HCT116 (cell line): ENCODE measurements at regions not wholly inside any gene's neighbourhood (a gene's known extent, or its start where the extent isn't known, plus 50 kb on each side); places are given as distances from the start of the nearest gene placed in this dataset.

ENCODE experiments used
- ATAC-seq: fragments of 200-7000 bp; cut with Tn5 transposase; 2 replicates; pipeline ENCODE4 v1.9.1; 2020; ENCODE audit warnings: mild to moderate bottlenecking, moderate library complexity
- BruUV-seq: library from RNA; stranded (reverse); fragments of 400-500 nt; replicated peaks from 2 replicates; lab custom pipeline; 2021; lab: Mats Ljungman, UMichigan
- CTCF ChIA-PET: fragments of 300-600 bp; sonication (Branson Sonifier 250); formaldehyde crosslinking; loops from one replicate; lab custom pipeline; 2021; ENCODE audit warnings: antibody characterized with exemption; lab: Charles Lee
- POLR2A ChIA-PET: fragments of 300-600, 350-600 bp; sonication (Branson Sonifier 250); formaldehyde crosslinking; loops from one replicate; lab custom pipeline; 2021; ENCODE audit warnings: antibody characterized with exemption; lab: Charles Lee
- RAD21 ChIA-PET, 2 experiments: fragments of 300-600 bp; sonication (Branson Sonifier 250); formaldehyde crosslinking; loops; one replicate each; lab custom pipeline; 2023; ENCODE audit warnings: low total read pairs in 2 of 2; ENCODE audit not compliant: uncharacterized antibody in 2 of 2, unreplicated experiment in 2 of 2, low non-redundant PET in 1 of 2; lab: Charles Lee
- DNase-seq: peaks from one replicate; pipeline ENCODE4 v3.0.0-alpha.2; 2010; ENCODE audit warnings: low read depth, low spot score
- H2AFZ ChIP-seq: fragments of 200-600 bp; shearing (Covaris generic), sonication (generic); 2 replicates; pipeline ENCODE4 v1.6.1; 2017; ENCODE audit warnings: low read depth, mixed run types, mixed read lengths, antibody characterized with exemption, low read length; ENCODE audit not compliant: poor library complexity, severe bottlenecking
- H3K27ac ChIP-seq: 2 replicates; pipeline ENCODE4 v1.5.1; 2012; ENCODE audit warnings: low read depth, low read length
- H3K27me3 ChIP-seq: fragments of 200-600 bp; sonication (generic); 2 replicates; pipeline ENCODE4 v1.6.1; 2016; ENCODE audit warnings: mixed run types, low read length, mixed read lengths; ENCODE audit not compliant: insufficient read depth
- H3K36me3 ChIP-seq, 2 experiments: fragments of 200-500 bp in 1 of 2; fragments of 200-600 bp in 1 of 2; sonication (Bioruptor generic) in 1 of 2; sonication (generic) in 1 of 2; 2 replicates each; pipeline versions ENCODE4 v1.5.1 to v1.6.1; 2014 to 2016; ENCODE audit warnings: low read length in 2 of 2, inconsistent platforms in 1 of 2, mixed read lengths in 1 of 2, mixed run types in 1 of 2; ENCODE audit not compliant: insufficient read depth in 2 of 2, control insufficient read depth in 1 of 2
- H3K4me1 ChIP-seq, 2 experiments: fragments of 200-600 bp in 1 of 2; sonication (generic) in 1 of 2; 2 replicates each; pipeline versions ENCODE4 v1.5.1 to v1.6.1; 2012 to 2017; ENCODE audit warnings: low read length in 2 of 2, inconsistent platforms in 1 of 2, mild to moderate bottlenecking in 1 of 2, mixed read lengths in 1 of 2, mixed run types in 1 of 2, moderate library complexity in 1 of 2; ENCODE audit not compliant: insufficient read depth in 2 of 2, control insufficient read depth in 1 of 2
- H3K4me2 ChIP-seq: fragments of 200-600 bp; sonication (generic); 2 replicates; pipeline ENCODE4 v1.6.1; 2017; ENCODE audit warnings: mixed run types, low read length, mixed read lengths
- H3K4me3 ChIP-seq, 2 experiments: fragments of 200-600 bp in 1 of 2; sonication (generic) in 1 of 2; replicated peaks in 1 of 2; 2 replicates each; pipeline ENCODE4 v1.5.1; 2011 to 2016; ENCODE audit warnings: low read length in 2 of 2, control low read depth in 1 of 2, low read depth in 1 of 2, mild to moderate bottlenecking in 1 of 2, mixed read lengths in 1 of 2, mixed run types in 1 of 2
- H3K79me2 ChIP-seq: fragments of 200-600 bp; sonication (generic); 2 replicates; pipeline ENCODE4 v1.6.1; 2017; ENCODE audit warnings: mild to moderate bottlenecking, mixed run types, low read length, moderate library complexity, mixed read lengths; ENCODE audit not compliant: insufficient read depth
- H3K9ac ChIP-seq: fragments of 200-600 bp; sonication (generic); 2 replicates; pipeline ENCODE4 v1.6.1; 2016; ENCODE audit warnings: low read length, mixed read lengths
- H3K9me2 ChIP-seq: fragments of 200-600 bp; sonication (generic), shearing (Covaris generic); 2 replicates; pipeline ENCODE4 v1.6.1; 2017; ENCODE audit warnings: mixed run types, mild to moderate bottlenecking, moderate library complexity; ENCODE audit not compliant: insufficient read depth
- H3K9me3 ChIP-seq, 2 experiments: fragments of 200-500 bp in 1 of 2; fragments of 200-600 bp in 1 of 2; sonication (Bioruptor generic) in 1 of 2; sonication (generic) in 1 of 2; 2 replicates each; pipeline ENCODE4 v1.6.1; 2014 to 2017; ENCODE audit warnings: low read length in 2 of 2, mixed read lengths in 2 of 2, inconsistent platforms in 1 of 2, low read depth in 1 of 2, mild to moderate bottlenecking in 1 of 2, mixed run types in 1 of 2, moderate library complexity in 1 of 2; ENCODE audit not compliant: control insufficient read depth in 1 of 2, insufficient read depth in 1 of 2
- H4K20me1 ChIP-seq: fragments of 200-600 bp; sonication (generic), shearing (Covaris generic); 2 replicates; pipeline ENCODE4 v1.6.1; 2017; ENCODE audit warnings: mixed run types, mild to moderate bottlenecking, moderate library complexity; ENCODE audit not compliant: insufficient read depth
- ATF3 ChIP-seq: IDR thresholded peaks from 2 replicates; pipeline ENCODE4 v1.6.1; 2012
- CBX3 ChIP-seq: IDR thresholded peaks from 2 replicates; pipeline ENCODE4 v1.6.1; 2012; ENCODE audit warnings: low read depth
- CEBPB ChIP-seq: IDR thresholded peaks from 2 replicates; pipeline ENCODE4 v1.6.1; 2012; ENCODE audit warnings: low read depth
- EGR1 ChIP-seq: IDR thresholded peaks from 2 replicates; pipeline ENCODE4 v1.6.1; 2012; ENCODE audit warnings: low read depth
- ELF1 ChIP-seq: IDR thresholded peaks from 2 replicates; pipeline ENCODE4 v1.6.1; 2012; ENCODE audit warnings: low read depth, borderline replicate concordance
- EZH2 ChIP-seq: fragments of 200-600 bp; sonication (generic); IDR thresholded peaks from 2 replicates; pipeline ENCODE4 v1.6.1; 2017; ENCODE audit warnings: antibody characterized with exemption, mixed run types
- EZH2phosphoT487 ChIP-seq: fragments of 200-600 bp; IDR thresholded peaks from 2 replicates; pipeline ENCODE4 v1.6.1; 2018; ENCODE audit warnings: antibody characterized with exemption, borderline replicate concordance
- FOSL1 ChIP-seq: IDR thresholded peaks from 2 replicates; pipeline ENCODE4 v1.6.1; 2012; ENCODE audit warnings: low read depth
- JUND ChIP-seq: IDR thresholded peaks from 2 replicates; pipeline ENCODE4 v1.6.1; 2012
- MAX ChIP-seq: IDR thresholded peaks from 2 replicates; pipeline ENCODE4 v1.6.1; 2012
- POLR2A ChIP-seq: IDR thresholded peaks from 2 replicates; pipeline ENCODE4 v1.7.0; 2011; ENCODE audit warnings: borderline replicate concordance; ENCODE audit not compliant: insufficient read depth, insufficient read length; ENCODE audit errors: extremely low read depth
- POLR2AphosphoS5 ChIP-seq: IDR thresholded peaks from 2 replicates; pipeline ENCODE4 v1.6.1; 2011; ENCODE audit warnings: mild to moderate bottlenecking, low read depth, low read length, moderate library complexity
- RAD21 ChIP-seq: IDR thresholded peaks from 2 replicates; pipeline ENCODE4 v1.6.1; 2012; ENCODE audit warnings: low read depth, mild to moderate bottlenecking
- SIN3A ChIP-seq: IDR thresholded peaks from 2 replicates; pipeline ENCODE4 v1.6.1; 2012; ENCODE audit warnings: low read depth
- SP1 ChIP-seq: IDR thresholded peaks from 2 replicates; pipeline ENCODE4 v1.6.1; 2012; ENCODE audit warnings: low read depth
- SRF ChIP-seq: IDR thresholded peaks from 2 replicates; pipeline ENCODE4 v1.6.1; 2012; ENCODE audit warnings: low read depth
- TCF7L2 ChIP-seq: IDR thresholded peaks from 2 replicates; pipeline ENCODE4 v1.7.0; 2011; ENCODE audit warnings: borderline replicate concordance, inconsistent platforms; ENCODE audit not compliant: insufficient read depth, insufficient read length; ENCODE audit errors: extremely low read depth
- YY1 ChIP-seq: IDR thresholded peaks from 2 replicates; pipeline ENCODE4 v1.6.1; 2011; ENCODE audit warnings: low read length, low read depth, moderate library complexity, mild to moderate bottlenecking; ENCODE audit not compliant: insufficient replicate concordance; ENCODE audit errors: extremely low read depth
- ZBTB33 ChIP-seq: IDR thresholded peaks from 2 replicates; pipeline ENCODE4 v1.6.1; 2011; ENCODE audit warnings: mild to moderate bottlenecking, low read length, moderate library complexity; ENCODE audit not compliant: insufficient replicate concordance; ENCODE audit errors: extremely low read depth
- ZNF274 ChIP-seq: fragments of 200-500 bp; sonication (Bioruptor generic); IDR thresholded peaks from 2 replicates; pipeline ENCODE4 v1.6.1; 2014; ENCODE audit warnings: mild to moderate bottlenecking, low read depth, low read length, inconsistent platforms
- intact Hi-C: fragments of 100-400 bp; cut with micrococcal nuclease; formaldehyde crosslinking; loops from 2 replicates; pipeline ENCODE4 v1.10.0; 2022

GRCh38 chrX:790041-790506 is 159.5 kb downstream of the SHOX start:
- Histone ChIP-seq H3K9ac (no peak overlapping the region), H3K79me2 (no peaks in the 10 kb centered on the region), H3K4me3 (no peak overlapping the region), H3K4me2 (no peak overlapping the region), H3K36me3 (no peaks in the 10 kb centered on the region), H3K4me1 (no peaks in the 10 kb centered on the region), H4K20me1 (no peaks in the 10 kb centered on the region), H3K9me3 (no peaks in the 10 kb centered on the region), H3K27me3 (no peaks in the 10 kb centered on the region), H2AFZ (no peak overlapping the region), H3K27ac (no peak overlapping the region), H3K9me2 (no peaks in the 10 kb centered on the region)
- no TSS peak for BruUV-seq
- RAD21 ChIA-PET = no interaction called here
- no peak for DNase-seq
- CTCF ChIA-PET = no interaction called here
- intact Hi-C loops = no loop called here
- TF ChIP-seq POLR2A = no peak
- no peak for TF ChIP-seq EGR1
- TF ChIP-seq TCF7L2 = no peak
- TF ChIP-seq FOSL1 = no peak
- TF ChIP-seq CEBPB = no peak
- TF ChIP-seq EZH2 = no peak
- no peak for TF ChIP-seq ELF1
- POLR2A ChIA-PET = no interaction called here
- ATAC-seq = no peak

- intact Hi-C loops = no loop called here
- ChIA-PET POLR2A (no interaction called here), CTCF (no interaction called here)
- no peak overlapping the region for H2AFZ ChIP-seq
- no peaks in the 10 kb centered on the region for H4K20me1 ChIP-seq
- no TSS peak for BruUV-seq
- no peaks in the 10 kb centered on the region for H3K79me2 ChIP-seq
- H3K4me3 ChIP-seq = no peak overlapping the region
- no peak for TF ChIP-seq POLR2AphosphoS5
- no peak for TF ChIP-seq ATF3
- no peak for TF ChIP-seq SIN3A
- no peak for TF ChIP-seq ZBTB33
- TF ChIP-seq ZNF274 = no peak
- TF ChIP-seq CEBPB = no peak
- no peak for TF ChIP-seq SP1
- TF ChIP-seq MAX = no peak
- no peak for TF ChIP-seq FOSL1
- TF ChIP-seq EZH2 = no peak
- no peak for TF ChIP-seq EZH2phosphoT487
- TF ChIP-seq EGR1 = no peak
- no peak for TF ChIP-seq SRF
- no peak for TF ChIP-seq RAD21
- no peak for TF ChIP-seq JUND
- no peak for TF ChIP-seq CBX3
- TF ChIP-seq YY1 = no peak
- TF ChIP-seq ELF1 = no peak
- TF ChIP-seq, all 23 proteins: peak for 0
- DNase-seq (no peak), ATAC-seq (no peak)
- Histone ChIP-seq H3K9me3 (no peaks in the 10 kb centered on the region), H3K4me2 (no peak overlapping the region), H3K9me2 (no peaks in the 10 kb centered on the region), H3K4me1 (no peaks in the 10 kb centered on the region), H3K9ac (no peak overlapping the region), H3K27me3 (no peaks in the 10 kb centered on the region), H3K36me3 (no peaks in the 10 kb centered on the region), H3K27ac (no peak overlapping the region)
- RAD21 ChIA-PET = no interaction called here
Observed at GRCh38 chrX:789096-789495, 158.5 kb downstream of the SHOX start.
